ENCODE measurements at regions not wholly inside any gene's neighbourhood (a gene's known extent, or its start where the extent isn't known, plus 50 kb on each side); places are given as distances from the start of the nearest gene placed in this dataset.

DNA sequence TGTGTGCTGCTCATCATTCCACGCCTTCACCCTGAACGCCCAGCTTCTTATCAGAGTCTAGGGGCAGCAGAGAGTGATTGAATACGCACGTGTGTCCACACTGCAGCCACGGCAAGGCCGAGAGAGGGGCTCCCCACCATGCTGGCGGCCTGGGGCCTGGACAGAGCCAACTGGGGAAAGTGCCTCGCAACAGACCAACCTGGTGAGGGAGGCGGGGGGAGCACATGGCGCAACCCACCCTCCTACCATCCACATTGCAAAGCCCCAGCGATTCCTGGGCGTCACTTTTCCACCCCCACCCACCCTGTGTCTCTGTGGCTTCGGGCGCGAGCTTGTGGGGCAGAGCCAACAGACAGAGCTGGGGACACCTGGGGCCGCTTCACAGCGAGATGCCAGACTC, 66.4 kb upstream of the DUSP22 start:
- DNase-seq (ENCODE audit: low read depth in 2 of 2) = no peak

DNA sequence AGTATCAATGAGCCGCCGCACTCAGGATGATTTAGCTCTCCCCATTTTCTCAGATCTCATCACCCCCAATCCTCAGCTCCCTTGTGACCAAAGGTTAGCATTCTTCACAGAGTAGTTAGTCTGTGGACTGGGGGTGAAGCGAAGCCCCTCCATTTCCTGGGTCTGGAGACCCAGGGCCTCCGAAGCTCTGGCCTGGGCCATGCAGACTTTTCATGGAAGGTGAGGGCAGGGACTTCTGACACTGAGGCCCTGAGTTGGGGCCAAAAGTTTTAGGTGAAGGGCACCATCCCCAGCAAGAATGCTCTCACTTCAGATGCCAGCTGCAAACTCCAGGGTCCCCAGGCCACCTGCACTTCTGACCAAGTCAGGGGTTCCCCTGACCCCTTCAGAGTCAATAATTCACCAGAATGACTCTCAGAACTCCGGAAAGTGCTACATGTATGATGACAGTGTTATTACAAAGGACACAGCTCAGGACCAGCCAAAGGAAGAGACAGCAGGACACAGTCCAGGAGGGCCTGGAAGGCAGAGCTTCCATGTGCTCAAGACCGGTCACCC, 65.7 kb upstream of the DUSP22 start:
- no peak for DNase-seq (ENCODE audit: low read depth in 2 of 2)

DNA sequence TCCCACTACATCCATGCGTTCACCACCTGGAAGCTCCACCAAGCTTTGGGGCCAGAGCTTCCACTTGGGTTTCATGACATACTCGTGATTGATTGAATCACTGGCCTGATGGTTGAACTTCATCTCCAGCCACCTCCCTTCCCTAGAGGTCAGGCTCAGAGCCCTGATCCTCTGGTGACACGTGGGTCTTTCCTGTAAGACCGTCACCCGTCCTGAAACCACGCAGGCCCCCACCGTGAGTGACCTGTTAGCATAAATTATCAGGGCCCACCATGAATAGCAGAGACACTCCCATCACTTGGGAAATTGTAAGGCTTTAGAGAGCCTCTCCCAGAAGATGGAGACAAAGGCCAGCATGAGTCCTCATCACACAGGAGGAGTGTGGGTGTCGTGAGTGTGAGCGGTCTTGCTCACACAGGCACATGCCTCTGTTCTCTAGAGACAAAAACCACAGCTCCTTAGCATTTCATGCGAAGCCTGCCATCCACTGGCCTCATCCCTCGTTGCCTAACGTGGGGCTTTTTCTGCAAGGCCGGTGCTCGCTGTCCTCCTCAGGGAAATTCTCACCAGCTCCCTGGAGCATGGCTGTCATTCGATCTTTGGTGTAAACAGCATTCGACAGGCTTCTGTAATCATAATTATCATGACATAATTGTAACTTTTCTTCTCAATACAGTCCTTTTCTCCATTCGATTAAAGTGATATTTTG, 65.1 kb upstream of the DUSP22 start:
- DNase-seq (ENCODE audit: low read depth in 2 of 2) = no peak

DNA sequence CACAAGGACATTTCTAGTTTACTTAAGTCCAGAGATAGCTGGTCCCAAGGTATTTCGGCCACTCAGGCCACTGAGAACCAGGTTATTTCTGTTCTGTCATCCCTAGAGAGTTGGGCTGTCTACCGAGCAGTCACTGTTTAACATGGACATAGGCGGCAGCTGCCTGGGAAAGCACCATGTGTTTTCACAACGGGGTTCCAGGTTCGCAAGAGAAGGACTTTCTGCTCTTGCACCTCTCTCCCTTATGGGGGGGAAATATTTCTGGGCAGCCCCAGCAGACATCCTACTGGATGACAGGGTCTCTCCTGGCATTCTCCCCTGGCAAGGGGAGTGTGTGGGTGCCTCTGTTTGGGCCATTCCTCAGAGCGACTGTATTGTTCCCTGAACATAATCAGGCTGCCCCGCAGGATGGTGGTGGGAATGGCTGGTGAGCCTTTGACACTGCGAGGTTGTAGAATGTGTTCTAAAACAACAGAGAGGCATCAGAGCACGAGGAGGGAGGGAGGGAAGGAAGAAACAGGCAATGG, 64.4 kb upstream of the DUSP22 start:
- no peak for DNase-seq (ENCODE audit: low read depth in 2 of 2)

DNA sequence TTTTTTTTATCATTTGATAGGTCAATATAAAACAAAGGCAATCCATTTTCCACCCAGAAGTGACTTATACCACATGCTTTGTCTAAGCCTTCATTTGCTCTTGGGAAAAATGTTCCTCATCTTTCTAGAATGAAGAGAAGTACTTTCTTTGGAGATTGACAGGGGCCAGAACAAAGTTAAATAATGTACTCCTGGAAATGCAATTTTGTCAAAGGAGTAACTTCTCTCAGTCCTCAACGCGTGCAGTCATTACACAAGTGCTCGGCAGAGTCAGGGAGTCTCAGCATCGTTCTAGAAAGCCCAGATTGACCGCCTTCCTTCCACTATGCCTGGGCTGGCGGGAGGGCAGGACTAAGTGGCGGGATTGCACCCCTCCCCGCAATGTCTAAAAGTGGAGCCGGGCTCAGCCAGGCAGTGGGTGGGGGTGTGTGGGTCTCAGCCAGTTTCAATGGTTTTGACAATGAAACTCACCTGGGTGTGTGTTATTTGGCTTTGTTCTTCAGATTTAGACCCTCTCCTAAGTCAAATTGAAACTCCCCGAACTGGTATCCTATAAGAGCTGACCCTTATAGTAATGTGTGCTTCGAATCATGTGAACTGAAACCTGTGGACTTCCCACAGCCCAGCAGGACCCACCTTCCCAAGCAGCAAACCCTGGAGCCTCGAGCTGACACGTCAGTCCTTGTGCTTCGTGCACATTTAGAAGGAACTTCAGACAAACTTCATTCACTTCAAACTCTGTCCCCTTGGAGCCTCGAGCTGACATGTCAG, 63.2 kb upstream of the DUSP22 start:
- DNase-seq (ENCODE audit: low read depth in 2 of 2) = no peak

DNA sequence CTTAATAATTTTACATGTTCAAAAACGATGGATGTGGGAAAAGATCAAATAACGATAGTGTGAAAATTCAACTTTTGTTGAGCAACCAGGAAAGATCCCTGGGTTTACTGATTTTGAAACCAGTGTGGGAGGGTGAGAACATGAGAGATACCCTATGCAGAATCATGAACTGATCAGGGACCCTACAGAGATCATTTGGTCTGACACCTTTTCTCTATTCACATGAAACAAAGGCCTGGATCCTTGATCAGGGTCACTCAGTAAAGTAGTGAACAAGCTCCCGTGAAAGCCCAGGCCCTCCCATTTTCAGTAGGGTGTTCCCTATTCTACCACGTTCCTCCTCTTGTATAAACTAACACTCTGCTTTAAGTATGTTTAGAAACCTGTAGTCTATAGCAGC, 60.5 kb upstream of the DUSP22 start:
- no peak for DNase-seq (ENCODE audit: low read depth in 2 of 2)

DNA sequence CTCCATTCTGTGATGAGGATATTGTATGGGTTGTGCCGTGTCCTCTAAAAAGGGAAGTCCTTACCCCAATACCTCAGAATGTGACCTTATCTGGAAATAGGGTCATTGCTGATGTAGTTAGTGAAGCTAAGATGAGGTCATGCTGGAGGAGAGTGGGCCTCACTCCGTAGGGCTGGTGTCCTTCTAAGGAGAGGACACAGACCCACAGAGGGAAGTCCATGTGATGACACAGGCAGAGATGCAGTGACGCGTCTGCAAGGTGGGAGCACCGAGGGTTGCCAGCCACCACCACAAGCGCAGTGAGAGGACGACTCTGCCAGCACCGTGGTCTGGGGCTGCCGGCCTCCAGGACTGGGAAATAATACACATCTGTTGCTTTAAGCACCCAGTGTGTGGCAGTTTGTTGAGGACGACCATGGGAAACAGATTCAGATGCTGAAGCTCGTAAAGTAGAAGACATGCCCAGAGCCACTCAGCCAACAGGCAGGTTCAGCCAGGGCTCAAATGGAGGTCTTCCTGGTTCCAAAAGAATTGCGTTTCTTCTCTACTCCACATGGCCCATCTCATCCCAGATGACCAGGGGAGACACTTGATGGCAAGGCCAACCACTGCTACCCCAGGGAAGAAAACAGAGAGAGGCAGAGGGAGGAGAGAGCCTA, 59.2 kb upstream of the DUSP22 start:
- no peak for DNase-seq (ENCODE audit: low read depth in 2 of 2)

GRCh38 chr6:234706-235372, 57.4 kb upstream of the DUSP22 start:
- no peak for DNase-seq (ENCODE audit: low read depth in 2 of 2)

DNA sequence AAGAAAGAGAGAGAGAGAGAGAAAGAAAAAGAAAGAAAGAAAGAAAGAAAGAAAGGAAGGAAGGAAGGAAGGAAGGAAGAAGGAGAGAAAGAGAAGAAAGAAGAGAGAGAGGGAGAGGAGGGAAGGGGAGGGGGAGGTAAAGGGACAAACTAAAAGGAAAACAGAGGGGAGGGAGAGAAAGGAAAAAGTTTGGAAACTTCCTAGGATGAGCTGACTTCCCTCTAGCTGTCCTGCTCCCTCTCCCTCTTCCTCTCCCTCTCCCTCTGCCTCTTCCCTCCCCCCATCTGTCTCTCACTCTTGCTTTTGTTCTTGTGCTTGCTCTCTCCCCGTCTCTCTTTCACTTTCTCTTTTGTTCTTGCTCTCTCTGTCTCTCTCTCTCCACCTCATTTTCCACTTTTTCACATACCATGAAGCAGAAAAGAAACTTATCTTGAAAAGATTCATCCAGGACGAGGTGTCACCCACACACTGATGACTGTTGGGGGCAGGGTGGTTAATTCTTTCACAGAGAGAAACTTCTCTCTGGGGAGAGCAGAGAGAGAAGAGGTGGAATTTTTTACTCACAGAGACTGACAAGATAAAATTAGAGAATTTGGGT, 56.4 kb upstream of the DUSP22 start:
- peak; percentile 51 to 53 for DNase-seq (ENCODE audit: low read depth in 2 of 2)

DNA sequence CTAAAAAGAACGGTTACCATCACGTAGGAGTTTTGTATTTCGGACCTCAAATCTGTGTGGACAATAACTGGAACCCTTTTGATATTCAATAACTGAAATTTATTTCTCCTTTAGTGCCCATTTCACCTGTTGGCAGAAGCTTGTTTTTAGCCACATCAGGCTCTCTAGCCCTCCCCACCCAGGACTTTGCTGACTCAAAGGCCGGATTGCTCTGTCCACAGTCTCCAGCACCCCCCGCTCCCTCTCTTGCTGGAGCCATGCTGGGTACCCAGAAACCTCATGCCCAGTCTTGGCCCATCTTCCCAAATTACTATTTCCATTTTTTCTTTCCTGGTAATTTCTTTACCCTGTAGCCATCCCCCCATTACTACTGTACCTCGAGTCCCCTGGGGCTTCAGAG, 55.8 kb upstream of the DUSP22 start:
- no peak for DNase-seq (ENCODE audit: low read depth in 2 of 2)

DNA sequence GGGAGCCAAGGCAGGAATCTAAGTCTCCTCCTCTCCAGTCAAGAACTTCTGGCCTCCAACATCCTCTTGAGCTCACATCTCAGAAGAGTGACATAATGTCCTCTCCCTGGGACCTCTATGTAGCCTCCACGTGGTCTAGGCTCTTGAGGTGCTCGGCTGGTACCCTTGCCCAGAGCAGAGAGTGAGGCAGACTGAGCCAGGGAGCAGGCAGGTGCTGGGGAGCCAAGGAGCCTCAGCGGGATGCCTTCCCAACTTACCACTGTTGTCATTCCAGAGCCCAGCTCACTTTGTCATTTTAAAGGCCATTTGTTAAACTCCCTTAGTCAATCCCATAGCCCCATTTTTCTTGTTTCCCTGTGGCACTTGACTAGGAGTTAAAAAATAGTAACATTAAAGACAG, 52.1 kb upstream of the DUSP22 start:
- no peak for DNase-seq (ENCODE audit: low read depth in 2 of 2)

- no peak for DNase-seq (ENCODE audit: low read depth in 2 of 2)
Measured at GRCh38 chr6:241336-241865, 50.9 kb upstream of the DUSP22 start.

All from activated CD4-positive, alpha-beta T cell treated with anti-CD3 and anti-CD28 coated beads for 24 hours (primary cell).